ENCODE measurements at regions not wholly inside any gene's neighbourhood (a gene's known extent, or its start where the extent isn't known, plus 50 kb on each side); places are given as distances from the start of the nearest gene placed in this dataset.
A peak's percentile ranks its signal among the peaks of the same experiment; 100 is the strongest.

DNA sequence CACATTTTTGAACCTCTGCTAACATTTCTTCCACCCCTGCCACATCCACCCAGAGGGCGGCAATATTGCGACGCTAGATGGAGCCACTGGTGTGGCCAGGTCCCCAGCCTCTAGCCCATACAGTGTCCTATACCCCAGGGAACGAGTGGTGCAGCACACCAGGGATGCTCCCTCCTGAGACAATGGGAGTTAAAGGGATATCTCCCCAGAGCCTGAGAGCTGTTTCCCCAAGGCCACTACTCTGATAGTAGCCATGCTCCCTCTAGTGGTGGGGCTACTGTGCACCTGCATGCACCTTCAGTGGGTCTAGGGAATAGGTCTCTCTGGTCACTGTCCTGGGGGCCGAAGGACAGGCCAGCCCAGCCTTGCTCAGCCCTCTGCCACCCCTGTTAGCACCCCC lies 336.4 kb upstream of the FSHR start:
- CTCF ChIA-PET, result interaction anchor here (0.6 to 1.8 kb wide), 5 partner anchors 10 to 891 kb away, joined by 3 to 9 read pairs (median 3); no protein-coding TSS in a partner anchor
- DNase-seq (ENCODE audit: extremely low spot score), result peak; percentile 39
- POLR2A ChIA-PET, result no interaction called here
- peak; percentile 55 for TF ChIP-seq CTCF (IDR thresholded peaks at IDR 0.05; ENCODE audit: control extremely low read depth, extremely low read depth, low read depth, missing control alignments)

GRCh38 chr2:49487139-49487538 lies 332.8 kb upstream of the FSHR start:
- CTCF ChIA-PET, result no interaction called here
- POLR2A ChIA-PET, result no interaction called here
- no peak for DNase-seq (ENCODE audit: extremely low spot score)
- no peak for TF ChIP-seq CTCF (IDR thresholded peaks at IDR 0.05; ENCODE audit: control extremely low read depth, extremely low read depth, low read depth, missing control alignments)

GRCh38 chr2:49480520-49480919 lies 326.2 kb upstream of the FSHR start:
- no peak for TF ChIP-seq CTCF (IDR thresholded peaks at IDR 0.05; ENCODE audit: control extremely low read depth, extremely low read depth, low read depth, missing control alignments)
- POLR2A ChIA-PET, result no interaction called here
- CTCF ChIA-PET, result no interaction called here
- no peak for DNase-seq (ENCODE audit: extremely low spot score)

DNA sequence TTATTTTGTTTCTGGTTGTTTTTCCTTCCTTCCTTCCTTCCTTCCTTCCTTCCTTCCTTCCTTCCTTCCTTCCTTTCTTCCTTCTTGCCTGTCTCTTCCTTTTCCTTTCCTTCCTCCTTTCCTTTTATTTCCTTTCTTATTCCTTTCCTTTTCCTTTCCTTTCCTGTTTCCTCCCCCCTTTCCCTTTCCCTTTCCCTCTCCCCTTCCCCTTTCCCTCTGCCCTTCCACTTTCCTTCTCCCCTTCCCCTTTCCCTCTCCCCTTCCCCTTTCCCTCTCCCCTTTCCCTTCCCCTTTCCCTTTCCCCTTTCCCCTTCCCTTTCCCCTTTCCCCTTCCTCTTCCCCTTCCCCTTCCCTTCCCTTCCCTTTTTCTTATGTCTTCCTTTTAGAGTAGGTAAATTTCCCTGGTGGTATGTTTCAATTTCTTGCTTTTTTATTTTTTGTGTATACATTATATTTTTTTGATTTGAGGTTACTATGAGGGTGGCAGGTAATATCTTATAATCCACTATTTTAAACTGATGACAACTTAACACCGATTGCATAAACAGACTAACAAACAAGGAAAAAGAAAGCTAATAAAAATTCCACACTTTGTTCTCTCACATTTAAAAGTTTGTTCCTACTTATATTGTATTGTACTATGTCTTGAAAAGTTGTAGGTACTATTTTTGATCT lies 311.0 kb upstream of the FSHR start:
- TF ChIP-seq CTCF (IDR thresholded peaks at IDR 0.05; ENCODE audit: control extremely low read depth, extremely low read depth, low read depth, missing control alignments), result no peak
- POLR2A ChIA-PET, result no interaction called here
- no peak for DNase-seq (ENCODE audit: extremely low spot score)
- CTCF ChIA-PET, result no interaction called here

DNA sequence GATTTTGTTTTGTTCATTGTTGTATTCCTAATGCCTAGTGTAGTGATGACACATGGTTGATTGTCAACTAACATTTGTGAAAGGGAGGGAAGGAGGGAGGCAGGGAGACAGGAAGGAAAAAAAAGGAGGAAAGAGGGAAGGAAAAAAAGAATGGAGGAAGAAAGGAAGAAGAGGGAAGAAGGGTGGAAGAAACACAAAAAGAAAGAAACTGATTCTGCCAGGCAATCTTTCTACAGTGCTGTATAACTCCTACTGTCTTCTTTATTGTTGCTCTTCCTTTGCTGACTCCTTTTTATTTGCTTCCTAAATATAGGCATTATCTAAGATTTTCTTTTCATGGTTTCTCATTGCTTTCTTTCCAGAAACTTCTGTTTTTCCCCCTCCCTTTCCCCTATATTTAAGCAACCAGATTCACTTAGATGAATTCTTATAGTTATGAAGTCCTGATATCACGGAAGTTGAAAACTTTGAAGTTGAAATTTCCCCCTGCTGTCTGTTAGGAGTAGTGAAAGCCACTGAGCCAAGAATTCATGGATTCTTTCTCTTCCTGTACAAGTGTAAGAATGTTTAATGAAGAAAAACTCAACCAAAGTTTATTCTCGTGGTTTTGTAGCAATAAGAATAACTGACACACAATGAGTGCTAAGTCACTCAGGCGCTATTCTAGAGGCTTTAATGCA lies 305.1 kb upstream of the FSHR start:
- ChIA-PET POLR2A (no interaction called here), CTCF (no interaction called here)
- no peak for TF ChIP-seq CTCF (IDR thresholded peaks at IDR 0.05; ENCODE audit: control extremely low read depth, extremely low read depth, low read depth, missing control alignments)
- no peak for DNase-seq (ENCODE audit: extremely low spot score)

DNA sequence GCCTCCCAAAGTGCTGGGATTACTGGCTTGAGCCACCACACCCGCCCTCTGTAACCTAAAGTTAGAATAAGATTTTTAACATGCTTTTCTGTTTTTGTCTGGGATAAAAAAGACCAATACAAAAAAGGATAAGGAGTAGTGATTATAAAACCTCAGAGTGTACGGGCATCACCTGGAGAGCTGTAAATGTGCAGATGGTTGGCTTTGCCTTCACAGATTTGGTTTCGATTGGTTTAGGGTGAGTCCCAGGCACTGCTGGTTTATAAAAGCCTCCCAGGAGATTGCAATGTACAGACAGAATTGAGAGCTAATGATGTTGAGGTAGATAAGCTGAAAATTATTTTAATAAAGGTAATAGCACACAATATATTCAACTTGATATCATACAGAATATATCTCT lies 289.7 kb upstream of the FSHR start:
- CTCF ChIA-PET, result interaction anchor here (0.8 kb wide), 1 partner anchor 10 kb away, joined by 3 read pairs; no protein-coding TSS in a partner anchor
- POLR2A ChIA-PET, result no interaction called here
- no peak for TF ChIP-seq CTCF (IDR thresholded peaks at IDR 0.05; ENCODE audit: control extremely low read depth, extremely low read depth, low read depth, missing control alignments)
- no peak for DNase-seq (ENCODE audit: extremely low spot score)
